GM18858 (cell line): ENCODE measurements at regions not wholly inside any gene's neighbourhood (a gene's known extent, or its start where the extent isn't known, plus 50 kb on each side); places are given as distances from the start of the nearest gene placed in this dataset.
"Not testable (repeated sequence)": the region's sequence is repeated elsewhere in the genome, so short reads cannot be mapped to it uniquely, and the experiment has no call there.

Experiments
- ATAC-seq: cut with Tn5 transposase; IDR thresholded peaks from one replicate; pipeline ENCODE4 v1.9.1; 2021; ENCODE audit not compliant: unreplicated experiment

GRCh38 chr12:19972325-19973288, 395.7 kb upstream of the PDE3A start:
- no peak for ATAC-seq

DNA sequence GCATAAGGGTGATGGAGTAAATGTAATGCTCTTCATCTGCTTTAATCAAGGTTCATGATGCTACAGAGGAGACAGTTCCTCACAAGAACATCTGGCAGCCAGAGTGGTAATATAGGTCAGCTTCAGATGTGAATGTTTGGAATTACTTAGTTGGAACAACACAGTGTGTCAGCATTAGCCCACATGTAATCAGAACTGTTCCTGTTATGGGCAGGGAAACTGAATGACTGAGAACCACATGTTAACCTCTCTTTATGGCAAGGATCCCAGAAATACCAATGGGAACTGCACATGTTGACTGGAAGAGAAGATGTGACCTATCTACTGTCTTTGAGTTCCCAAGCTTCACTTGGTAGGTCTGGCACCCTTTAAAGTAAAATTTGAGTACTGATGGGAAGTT, 390.1 kb upstream of the PDE3A start:
- ATAC-seq, result no peak

DNA sequence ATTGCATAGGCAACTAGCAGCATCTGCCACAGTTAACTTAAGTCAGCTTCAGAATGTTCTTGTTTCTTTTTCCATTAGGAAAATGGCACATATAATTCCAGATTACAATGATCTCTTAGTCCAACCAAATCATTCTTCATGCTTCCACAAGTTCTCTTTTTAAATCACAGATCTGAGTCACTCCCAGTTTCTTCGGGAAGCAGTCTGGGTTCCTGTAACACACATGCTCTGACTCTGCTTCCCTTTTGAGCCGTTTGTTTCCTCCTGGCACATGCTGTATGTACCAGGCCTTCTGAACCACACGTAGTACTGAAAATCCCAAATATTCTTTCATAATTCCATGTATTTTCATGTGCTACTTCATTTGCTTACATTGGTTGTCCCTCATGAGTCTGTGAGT, 388.8 kb upstream of the PDE3A start:
- no peak for ATAC-seq

DNA sequence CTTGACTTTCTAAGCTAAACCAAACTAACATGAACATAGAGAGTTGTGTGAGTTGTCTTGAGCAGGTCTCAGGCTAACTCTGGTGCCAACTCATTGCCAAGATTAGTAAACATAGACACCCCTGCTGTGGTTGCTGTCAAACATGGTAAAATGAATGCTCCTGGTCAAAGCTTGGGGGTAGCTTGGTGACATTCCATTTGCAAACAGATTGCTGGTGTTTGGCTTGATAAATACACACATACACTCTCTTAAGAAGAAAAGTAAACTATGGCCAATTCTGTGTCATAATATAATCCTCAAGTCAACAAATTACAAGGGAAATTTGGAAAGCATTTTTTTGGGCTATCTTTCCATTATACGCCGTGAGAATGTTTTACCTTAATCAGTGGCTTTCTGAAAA, 386.4 kb upstream of the PDE3A start:
- no peak for ATAC-seq

- ATAC-seq, result no peak
These were observed 380.3 kb upstream of the PDE3A start for GRCh38 chr12:19988001-19988400.

DNA sequence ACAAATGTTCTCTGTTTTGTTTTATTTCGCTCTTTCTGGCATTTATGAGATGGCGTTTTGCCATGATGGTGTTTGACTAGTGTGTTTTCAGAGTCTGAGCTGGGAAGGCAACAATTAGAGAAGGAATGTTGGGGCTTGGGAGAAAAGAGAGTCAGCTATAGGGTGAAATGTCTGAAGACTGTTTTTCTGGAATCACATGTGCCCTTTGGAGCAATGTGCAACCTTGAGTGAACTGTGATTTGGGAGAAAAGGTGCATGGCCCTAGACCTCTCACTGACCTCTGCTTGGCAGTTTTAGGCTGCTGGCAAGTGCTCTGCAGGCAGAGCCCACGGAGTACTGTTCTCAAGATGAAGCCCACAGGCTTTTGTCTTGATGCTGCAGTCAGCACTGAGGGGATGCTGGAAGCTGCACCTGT, 379.9 kb upstream of the PDE3A start:
- ATAC-seq, result no peak

GRCh38 chr12:19988948-19989347, 379.4 kb upstream of the PDE3A start:
- ATAC-seq, result no peak

- no peak for ATAC-seq
These were observed 377.2 kb upstream of the PDE3A start for GRCh38 chr12:19991146-19991545.

GRCh38 chr12:19992311-19992710, 376.0 kb upstream of the PDE3A start:
- ATAC-seq, result no peak

- no peak for ATAC-seq
These were observed 373.4 kb upstream of the PDE3A start for GRCh38 chr12:19994968-19995367.

GRCh38 chr12:19997656-19998400, 370.5 kb upstream of the PDE3A start:
- ATAC-seq, result no peak

DNA sequence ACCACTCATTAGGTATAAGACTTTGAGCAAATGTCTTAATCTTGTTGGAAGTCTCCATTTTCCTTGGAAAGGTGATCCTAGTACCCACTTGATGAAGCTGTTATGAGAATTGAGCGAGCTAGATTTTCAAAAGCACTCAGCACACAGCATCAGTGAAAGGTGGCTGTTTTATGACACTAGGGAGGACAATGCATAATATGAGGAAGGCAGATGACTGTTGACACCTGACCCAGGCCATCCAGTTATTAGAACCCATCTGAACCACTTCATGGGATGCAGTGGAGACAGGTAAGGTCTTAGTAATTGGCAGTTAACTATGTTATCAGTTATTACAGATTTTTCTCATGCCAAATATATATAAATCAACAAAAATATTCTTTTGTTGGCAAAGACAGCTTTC, 369.9 kb upstream of the PDE3A start:
- ATAC-seq, result no peak

DNA sequence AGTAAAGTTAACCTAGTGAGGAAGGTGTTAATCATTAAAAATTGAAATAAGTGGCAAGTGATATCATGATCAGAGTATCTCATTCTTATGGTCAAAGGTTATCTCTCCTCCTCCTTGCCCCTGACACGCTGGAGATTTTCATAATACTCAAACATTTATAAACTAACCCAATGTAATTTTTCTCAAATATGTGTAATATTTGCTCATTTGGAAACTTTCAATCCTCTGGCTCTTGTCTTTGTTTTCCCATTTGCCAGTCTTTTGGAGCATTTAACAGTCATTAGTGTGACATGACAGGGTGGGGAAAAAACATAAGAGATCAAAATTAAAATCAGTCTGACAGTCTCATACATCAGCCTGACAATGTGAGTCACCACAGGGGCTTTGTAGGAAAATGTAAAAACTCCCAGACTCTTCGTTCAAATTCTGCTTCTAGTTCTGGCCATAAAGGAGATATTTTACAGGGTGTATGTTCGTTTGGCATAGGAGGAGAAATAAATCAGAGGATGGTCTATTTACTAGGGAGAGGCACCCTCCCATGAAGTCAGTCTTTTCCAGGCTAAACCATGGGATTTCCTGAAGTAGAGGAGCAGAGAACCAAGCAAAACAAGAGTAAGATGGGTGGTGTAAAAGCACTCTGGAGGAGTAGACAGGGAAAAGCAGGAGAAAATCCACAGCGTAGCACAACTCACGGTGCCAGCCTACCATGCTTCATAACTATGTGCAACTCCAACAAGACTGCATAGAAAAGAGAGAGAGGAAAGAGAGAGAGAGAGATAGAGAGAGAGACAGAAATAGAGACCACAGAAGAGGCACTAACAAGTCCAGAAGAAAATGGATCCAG, 369.2 kb upstream of the PDE3A start:
- ATAC-seq, result no peak

DNA sequence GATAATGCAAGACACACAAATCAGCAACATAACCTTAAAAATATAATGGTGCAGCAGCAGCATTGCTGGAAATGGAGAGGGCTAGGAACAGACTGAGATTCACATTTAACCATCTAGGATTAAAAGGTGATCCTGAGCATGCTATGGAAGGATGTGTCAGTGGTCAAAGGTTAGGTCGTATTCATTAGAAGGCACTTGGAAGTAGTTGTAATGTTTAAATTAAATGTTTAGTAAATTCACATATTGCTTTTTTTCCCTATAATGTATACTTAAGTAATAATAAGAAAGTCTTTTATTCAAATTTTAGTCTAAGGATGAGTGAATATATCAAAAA, 368.6 kb upstream of the PDE3A start:
- ATAC-seq, result no peak

DNA sequence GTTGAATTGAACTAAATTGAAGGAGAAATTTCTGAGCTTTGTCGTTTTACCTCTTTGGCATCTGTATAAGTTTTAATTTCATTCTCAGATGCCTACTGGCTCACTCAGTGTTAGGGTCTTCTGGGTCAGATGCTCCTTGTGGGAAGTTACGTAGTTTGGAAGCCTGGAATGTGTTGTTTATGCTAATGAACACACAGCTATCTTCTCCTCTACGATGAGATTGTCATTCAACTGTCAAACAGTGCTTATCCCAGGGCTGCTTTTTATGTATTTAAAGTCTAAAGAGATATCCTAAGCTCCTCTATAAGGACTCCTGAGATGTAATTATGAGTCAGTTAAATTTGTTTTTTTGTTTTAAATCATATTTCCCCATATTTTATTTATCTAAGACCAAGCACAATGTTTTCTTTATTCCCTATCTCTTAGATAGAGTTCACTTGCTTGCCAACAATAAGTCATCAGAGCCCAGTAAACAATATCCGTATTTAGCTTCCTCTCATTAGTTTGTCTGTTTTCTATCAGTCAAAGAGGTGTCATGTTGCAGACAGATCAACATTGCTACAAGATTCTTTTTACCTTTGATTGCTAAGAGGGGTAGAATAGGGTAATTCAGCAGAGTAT, 368.0 kb upstream of the PDE3A start:
- no peak for ATAC-seq

DNA sequence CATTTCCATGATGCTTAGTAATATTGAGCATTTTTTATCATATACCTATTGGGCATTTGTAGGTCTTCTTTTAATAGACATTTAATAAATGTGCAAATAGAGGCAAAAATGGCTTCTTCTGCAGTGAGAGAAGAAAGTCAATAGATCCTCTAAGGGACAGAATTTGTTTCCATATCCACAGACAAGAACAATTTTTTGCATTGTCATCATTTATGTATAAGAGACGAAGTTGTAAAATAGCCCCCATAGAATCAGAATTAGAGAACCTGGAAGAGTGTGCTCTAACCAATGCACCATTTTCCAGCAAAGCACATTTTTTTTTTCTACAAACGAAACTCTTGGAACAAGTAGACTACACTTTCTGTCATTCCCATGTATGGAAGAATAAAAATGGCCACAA, 365.1 kb upstream of the PDE3A start:
- no peak for ATAC-seq

- ATAC-seq, result no peak
These were observed 363.4 kb upstream of the PDE3A start for GRCh38 chr12:20004952-20005351.

DNA sequence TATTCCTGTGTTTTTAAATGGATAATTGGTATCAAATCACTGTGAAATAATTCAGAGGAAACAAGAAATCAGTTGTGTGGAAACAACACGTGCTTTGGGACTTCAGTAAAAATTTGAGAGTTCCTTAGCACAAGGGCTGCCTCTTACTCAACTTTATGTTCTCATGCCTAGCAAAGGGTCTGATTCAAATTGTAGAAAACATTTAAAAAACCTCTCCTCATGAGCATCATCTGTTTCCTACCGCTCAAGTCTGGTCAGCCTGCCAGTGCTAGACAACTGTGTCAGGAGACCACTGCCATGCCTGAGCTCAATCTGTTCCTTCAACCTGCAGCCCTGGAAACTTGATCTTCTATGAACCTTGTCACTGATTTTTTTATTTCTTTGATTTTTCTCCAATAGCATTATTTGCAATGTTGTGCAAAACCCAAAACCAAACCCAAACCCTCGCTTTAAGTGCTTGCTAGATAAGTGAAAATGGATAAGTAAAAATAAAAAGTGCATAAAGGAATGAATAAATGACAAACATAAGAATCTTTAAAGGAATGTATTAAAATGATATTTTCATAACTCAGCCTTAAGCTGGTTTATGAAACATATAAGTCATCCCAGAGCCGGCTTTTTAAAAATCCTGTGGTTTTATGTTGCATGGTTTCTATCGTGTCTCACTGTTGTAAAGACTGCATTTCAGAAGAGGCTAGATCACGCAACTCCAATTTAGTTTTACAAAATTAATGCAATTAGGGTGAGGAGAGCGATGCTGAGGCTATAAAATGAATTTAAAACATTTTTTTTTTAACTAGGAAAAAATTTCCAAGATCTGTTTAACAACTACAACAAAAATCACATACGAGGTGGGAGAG, 361.2 kb upstream of the PDE3A start:
- ATAC-seq, result no peak

GRCh38 chr12:20009965-20010364, 358.4 kb upstream of the PDE3A start:
- not testable (repeated sequence) for ATAC-seq

- no peak for ATAC-seq
These were observed 357.1 kb upstream of the PDE3A start for GRCh38 chr12:20011200-20011599.
